Ovary (tissue), 7 donors: ENCODE measurements at regions not wholly inside any gene's neighbourhood (a gene's known extent, or its start where the extent isn't known, plus 50 kb on each side); places are given as distances from the start of the nearest gene placed in this dataset.

Source experiments
- DNase-seq, 5 donors: peaks; one replicate each; pipeline ENCODE4 v3.0.0-alpha.2; 2019 to 2020
- H3K27ac ChIP-seq, 2 donors: fragments of 200-600 bp; one replicate each; pipeline versions ENCODE4 v1.5.1 to v1.8.0; 2019 to 2022
- H3K27me3 ChIP-seq: fragments of 200-600 bp; one replicate; pipeline ENCODE4 v1.8.0; 2022
- H3K36me3 ChIP-seq: fragments of 200-600 bp; sonication (generic); one replicate; pipeline ENCODE4 v1.5.1; 2019
- H3K4me1 ChIP-seq: one replicate; pipeline ENCODE4 v1.8.1; 2013; ENCODE audit warnings: mild to moderate bottlenecking, moderate library complexity; ENCODE audit not compliant: insufficient read depth
- H3K4me3 ChIP-seq: fragments of 200-600 bp; sonication (generic); one replicate; pipeline ENCODE4 v1.5.1; 2017
- H3K9me3 ChIP-seq, 2 donors: fragments of 200-600 bp in 1 of 2; sonication (generic) in 1 of 2; one replicate each; pipeline versions ENCODE4 v1.5.1 to v1.8.1; 2013 to 2019; ENCODE audit warnings: mild to moderate bottlenecking in 1 of 2, moderate library complexity in 1 of 2
- EP300 ChIP-seq: sonication (generic); formaldehyde crosslinking; IDR thresholded peaks from one replicate; pipeline ENCODE4 v1.6.1; 2017; ENCODE audit warnings: antibody characterized with exemption
- POLR2A ChIP-seq: fragments of 450-650 bp; IDR thresholded peaks from one replicate; pipeline ENCODE4 v1.6.1; 2017; ENCODE audit warnings: antibody characterized with exemption, mild to moderate bottlenecking, moderate library complexity
- WGBS, 3 donors: extraction: QIAGEN DNeasy Blood & Tissue Kit in 1 of 3; methylation state at CpG; one replicate each; pipeline versions ENCODE4 v1.1.5 to v1.1.7; 2013 to 2017; 5-methylcytosine and 5-hydroxymethylcytosine counted together
- intact Hi-C, 4 donors: fragments of 100-400 bp; cut with DNase I; formaldehyde crosslinking; loops; one replicate each; pipeline versions ENCODE4 v1.11.0 to v1.15.1; 2022 to 2023
- TF ChIP-seq, protein P1 (sequence below), 3 donors: fragments of 450-650 bp in 2 of 3; fragments of 200-600 bp in 1 of 3; IDR thresholded peaks; one replicate each; pipeline versions ENCODE4 v1.5.1 to v1.8.0; 2016 to 2022; ENCODE audit warnings: antibody characterized with exemption in 3 of 3, mild to moderate bottlenecking in 1 of 3
- donor health status: DM: no; HTN: no; CAD: no; lungs with moderate emphysema.
- donor health status: DM: no; HTN: no; CAD: no.
- donor health status: Bipolar disorder and iron deficiency.
- donor health status: DM: no; HTN: no; CAD: no.
- donor health status: DM: yes; HTN: yes; CAD: no.

DNA sequence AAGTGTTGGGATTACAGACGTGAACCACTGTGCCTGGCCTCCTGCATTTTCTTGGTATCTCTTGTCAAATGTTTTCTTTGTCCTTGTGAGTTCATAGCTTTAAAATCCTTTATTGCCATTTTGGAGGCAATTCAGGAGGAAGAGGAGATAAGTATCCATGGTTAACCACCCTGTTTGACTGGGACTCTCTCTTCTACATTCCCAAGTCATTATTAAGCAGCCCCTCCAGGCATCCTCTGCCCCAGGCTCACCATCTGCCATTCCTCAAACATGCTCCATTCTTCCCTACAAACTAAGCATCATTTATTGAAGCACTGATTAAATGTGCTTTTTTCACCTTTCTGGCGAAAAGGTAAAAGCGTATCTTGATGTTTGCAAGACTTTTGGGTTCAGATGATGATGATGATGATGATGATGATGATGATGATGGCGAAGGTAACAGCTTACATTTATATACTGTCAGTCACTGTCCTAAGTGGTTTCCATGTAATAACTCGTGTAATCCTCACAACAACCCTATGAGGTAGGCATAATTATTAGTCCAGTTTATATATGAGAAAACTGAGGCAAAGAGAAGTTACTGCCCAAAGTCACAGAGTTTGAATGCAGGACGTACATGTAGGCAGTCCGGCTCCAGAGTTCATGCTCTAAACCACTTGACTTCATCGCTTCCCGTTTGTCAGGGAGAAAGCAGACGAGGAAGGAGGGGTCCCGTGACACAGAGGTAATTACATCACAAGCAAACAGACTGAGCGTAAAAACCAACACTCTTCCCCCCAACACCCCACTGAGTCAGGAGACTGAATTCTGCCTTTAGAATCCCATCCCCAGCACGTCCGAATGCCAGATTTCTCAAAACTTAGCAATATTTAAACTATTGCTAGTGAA, 69.7 kb upstream of the ACKR3 start:
- no peaks in the 10 kb centered on the region for H3K9me3 ChIP-seq
- no peaks in the 10 kb centered on the region for H3K4me1 ChIP-seq
- no peaks in the 10 kb centered on the region for H3K27me3 ChIP-seq
- H3K36me3 ChIP-seq: no peaks in the 10 kb centered on the region
- H3K27ac ChIP-seq: no peak overlapping the region
- no peak for TF ChIP-seq POLR2A
- TF ChIP-seq EP300: no peak
- TF ChIP-seq, protein P1, sequence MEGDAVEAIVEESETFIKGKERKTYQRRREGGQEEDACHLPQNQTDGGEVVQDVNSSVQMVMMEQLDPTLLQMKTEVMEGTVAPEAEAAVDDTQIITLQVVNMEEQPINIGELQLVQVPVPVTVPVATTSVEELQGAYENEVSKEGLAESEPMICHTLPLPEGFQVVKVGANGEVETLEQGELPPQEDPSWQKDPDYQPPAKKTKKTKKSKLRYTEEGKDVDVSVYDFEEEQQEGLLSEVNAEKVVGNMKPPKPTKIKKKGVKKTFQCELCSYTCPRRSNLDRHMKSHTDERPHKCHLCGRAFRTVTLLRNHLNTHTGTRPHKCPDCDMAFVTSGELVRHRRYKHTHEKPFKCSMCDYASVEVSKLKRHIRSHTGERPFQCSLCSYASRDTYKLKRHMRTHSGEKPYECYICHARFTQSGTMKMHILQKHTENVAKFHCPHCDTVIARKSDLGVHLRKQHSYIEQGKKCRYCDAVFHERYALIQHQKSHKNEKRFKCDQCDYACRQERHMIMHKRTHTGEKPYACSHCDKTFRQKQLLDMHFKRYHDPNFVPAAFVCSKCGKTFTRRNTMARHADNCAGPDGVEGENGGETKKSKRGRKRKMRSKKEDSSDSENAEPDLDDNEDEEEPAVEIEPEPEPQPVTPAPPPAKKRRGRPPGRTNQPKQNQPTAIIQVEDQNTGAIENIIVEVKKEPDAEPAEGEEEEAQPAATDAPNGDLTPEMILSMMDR (IDR thresholded peaks at IDR 0.05): no peak
- intact Hi-C loops: no loop called here
- 87 to 92% (median 91%) methylated on average over 14 of the region's 14 CpGs for WGBS, 3 donors
- DNase-seq: no peak
- no peak overlapping the region for H3K4me3 ChIP-seq

- Histone ChIP-seq H3K9me3 (no peaks in the 10 kb centered on the region), H3K36me3 (no peaks in the 10 kb centered on the region), H3K4me3 (no peak overlapping the region), H3K27me3 (no peaks in the 10 kb centered on the region), H3K27ac (no peak overlapping the region), H3K4me1 (no peaks in the 10 kb centered on the region)
- TF ChIP-seq POLR2A (no peak), EP300 (no peak)
- TF ChIP-seq, protein P1 (IDR thresholded peaks at IDR 0.05): no peak
- intact Hi-C loops: no loop called here
- WGBS, 3 donors: 94 to 97% (median 97%) methylated on average over 6 of the region's 6 CpGs
- DNase-seq: no peak
Measured at GRCh38 chr2:236501026-236501425, 68.6 kb upstream of the ACKR3 start.

DNA sequence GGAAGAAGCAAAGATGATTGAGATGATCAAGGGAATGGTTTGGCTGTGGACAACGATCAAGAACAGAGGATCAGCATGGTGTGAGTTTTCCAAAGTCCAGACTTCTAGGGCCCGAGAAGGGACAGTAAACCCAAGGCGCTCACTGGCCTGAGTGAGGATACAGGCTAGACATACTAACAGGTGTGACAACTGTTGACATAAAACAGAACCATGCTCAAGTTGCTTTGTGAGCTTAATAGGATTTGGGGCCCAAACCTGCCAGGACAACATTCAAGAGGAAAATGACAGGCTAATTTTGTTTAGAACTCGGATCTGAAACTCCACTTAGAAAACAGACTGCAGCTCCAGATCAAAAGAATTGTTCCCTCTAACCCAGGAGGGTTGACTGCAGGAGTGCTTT, 68.1 kb upstream of the ACKR3 start:
- Histone ChIP-seq H3K9me3 (no peaks in the 10 kb centered on the region), H3K27ac (no peak overlapping the region), H3K27me3 (no peaks in the 10 kb centered on the region), H3K4me3 (no peak overlapping the region), H3K4me1 (no peaks in the 10 kb centered on the region), H3K36me3 (no peaks in the 10 kb centered on the region)
- TF ChIP-seq EP300 (no peak), POLR2A (no peak)
- TF ChIP-seq, protein P1 (IDR thresholded peaks at IDR 0.05): no peak
- DNase-seq: no peak
- intact Hi-C loops: no loop called here
- 92 to 94% (median 94%) methylated on average over 4 of the region's 4 CpGs for WGBS, 3 donors

- Histone ChIP-seq H3K27ac (no peak overlapping the region), H3K9me3 (no peaks in the 10 kb centered on the region), H3K4me1 (peaks cover 2% of the 10 kb centered on the region), H3K4me3 (no peak overlapping the region), H3K27me3 (no peaks in the 10 kb centered on the region), H3K36me3 (no peaks in the 10 kb centered on the region)
- no peak for TF ChIP-seq POLR2A
- DNase-seq: no peak
- 78 to 88% (median 78%) methylated on average over 6 of the region's 6 CpGs for WGBS, 3 donors
- intact Hi-C loops: no loop called here
Measured at GRCh38 chr2:236503100-236503499, 66.5 kb upstream of the ACKR3 start.

- TF ChIP-seq EP300 (no peak), POLR2A (no peak)
- TF ChIP-seq, protein P1 (IDR thresholded peaks at IDR 0.05): no peak
- H3K4me1 ChIP-seq: peaks cover 2% of the 10 kb centered on the region
- peak in 1 of 5 donors; percentile 30 for DNase-seq
- no peaks in the 10 kb centered on the region for H3K9me3 ChIP-seq
- WGBS, 3 donors: 68 to 69% (median 69%) methylated on average over 13 of the region's 13 CpGs
- intact Hi-C loops: no loop called here
- H3K27me3 ChIP-seq: no peaks in the 10 kb centered on the region
- H3K36me3 ChIP-seq: no peaks in the 10 kb centered on the region
- H3K4me3 ChIP-seq: no peak overlapping the region
- H3K27ac ChIP-seq: no peak overlapping the region
Measured at GRCh38 chr2:236503583-236503982, 66.0 kb upstream of the ACKR3 start.
